SKM-1 treated with dmso at 0.1 percent for 144 hours (cell line): ENCODE measurements at regions not wholly inside any gene's neighbourhood (a gene's known extent, or its start where the extent isn't known, plus 50 kb on each side); places are given as distances from the start of the nearest gene placed in this dataset.

Experiments used
- DNase-seq: peaks from one replicate; lab custom pipeline; 2025; ENCODE audit not compliant: unreplicated experiment; lab: John Stamatoyannopoulos, UW

- no peak for DNase-seq
These were observed 399.4 kb downstream of the NXPE2 start for GRCh38 chr11:115077740-115078139.

GRCh38 chr11:115078461-115079438 lies 400.4 kb downstream of the NXPE2 start:
- DNase-seq = no peak

GRCh38 chr11:115080923-115081680 lies 402.8 kb downstream of the NXPE2 start:
- no peak for DNase-seq

GRCh38 chr11:115081972-115082371 lies 403.6 kb downstream of the NXPE2 start:
- no peak for DNase-seq

GRCh38 chr11:115083144-115083806 lies 404.9 kb downstream of the NXPE2 start:
- DNase-seq = no peak

- DNase-seq = no peak
These were observed 405.9 kb downstream of the NXPE2 start for GRCh38 chr11:115084231-115084630.

- no peak for DNase-seq
These were observed 407.3 kb downstream of the NXPE2 start for GRCh38 chr11:115085461-115086210.

- DNase-seq = no peak
These were observed 409.5 kb downstream of the NXPE2 start for GRCh38 chr11:115087791-115088190.

- no peak for DNase-seq
These were observed 411.7 kb downstream of the CADM1 start for GRCh38 chr11:115092516-115092915.

- no peak for DNase-seq
These were observed 406.3 kb downstream of the CADM1 start for GRCh38 chr11:115097796-115098408.

GRCh38 chr11:115100706-115101105 lies 403.5 kb downstream of the CADM1 start:
- DNase-seq = no peak

- DNase-seq = no peak
These were observed 400.3 kb downstream of the CADM1 start for GRCh38 chr11:115103921-115104320.

- no peak for DNase-seq
These were observed 399.3 kb downstream of the CADM1 start for GRCh38 chr11:115104851-115105453.

GRCh38 chr11:115111066-115111465 lies 393.1 kb downstream of the CADM1 start:
- DNase-seq = no peak

- no peak for DNase-seq
These were observed 391.5 kb downstream of the CADM1 start for GRCh38 chr11:115112754-115113153.

GRCh38 chr11:115117956-115118493 lies 386.2 kb downstream of the CADM1 start:
- no peak for DNase-seq

GRCh38 chr11:115119146-115119545 lies 385.1 kb downstream of the CADM1 start:
- no peak for DNase-seq
